22Rv1 (cell line): ENCODE measurements at regions not wholly inside any gene's neighbourhood (a gene's known extent, or its start where the extent isn't known, plus 50 kb on each side); places are given as distances from the start of the nearest gene placed in this dataset.

Experiments
- ZFX ChIP-seq: fragments of 450-650 bp; IDR thresholded peaks from 2 replicates; pipeline ENCODE4 v1.6.1; 2017; ENCODE audit warnings: antibody characterized with exemption, borderline replicate concordance
- TF ChIP-seq, protein P1 (sequence below): fragments of 450-650 bp; IDR thresholded peaks from 2 replicates; pipeline ENCODE4 v1.5.1; 2017; ENCODE audit warnings: mild to moderate bottlenecking

DNA sequence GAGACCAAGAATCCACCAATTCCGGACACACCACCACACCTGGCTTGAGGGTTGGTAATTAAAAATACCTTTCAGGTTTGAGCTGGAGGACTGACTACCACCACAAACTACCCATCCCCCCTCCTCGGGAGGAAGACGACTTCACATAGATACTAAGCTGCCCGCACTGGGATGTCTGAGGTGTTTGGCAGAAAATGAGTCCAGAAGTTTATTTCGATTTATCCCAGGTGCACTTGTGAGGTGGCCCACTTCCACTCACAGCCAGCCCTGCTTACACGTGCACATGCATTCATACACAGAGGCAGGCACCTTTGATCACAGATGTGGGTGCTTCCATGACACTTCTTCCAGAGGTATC, 187.1 kb downstream of the ID4 start:
- TF ChIP-seq, protein P1, sequence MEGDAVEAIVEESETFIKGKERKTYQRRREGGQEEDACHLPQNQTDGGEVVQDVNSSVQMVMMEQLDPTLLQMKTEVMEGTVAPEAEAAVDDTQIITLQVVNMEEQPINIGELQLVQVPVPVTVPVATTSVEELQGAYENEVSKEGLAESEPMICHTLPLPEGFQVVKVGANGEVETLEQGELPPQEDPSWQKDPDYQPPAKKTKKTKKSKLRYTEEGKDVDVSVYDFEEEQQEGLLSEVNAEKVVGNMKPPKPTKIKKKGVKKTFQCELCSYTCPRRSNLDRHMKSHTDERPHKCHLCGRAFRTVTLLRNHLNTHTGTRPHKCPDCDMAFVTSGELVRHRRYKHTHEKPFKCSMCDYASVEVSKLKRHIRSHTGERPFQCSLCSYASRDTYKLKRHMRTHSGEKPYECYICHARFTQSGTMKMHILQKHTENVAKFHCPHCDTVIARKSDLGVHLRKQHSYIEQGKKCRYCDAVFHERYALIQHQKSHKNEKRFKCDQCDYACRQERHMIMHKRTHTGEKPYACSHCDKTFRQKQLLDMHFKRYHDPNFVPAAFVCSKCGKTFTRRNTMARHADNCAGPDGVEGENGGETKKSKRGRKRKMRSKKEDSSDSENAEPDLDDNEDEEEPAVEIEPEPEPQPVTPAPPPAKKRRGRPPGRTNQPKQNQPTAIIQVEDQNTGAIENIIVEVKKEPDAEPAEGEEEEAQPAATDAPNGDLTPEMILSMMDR, result no peak
- TF ChIP-seq ZFX, result no peak
